GM11168 (cell line): ENCODE measurements at regions not wholly inside any gene's neighbourhood (a gene's known extent, or its start where the extent isn't known, plus 50 kb on each side); places are given as distances from the start of the nearest gene placed in this dataset.
"Not testable (repeated sequence)": the region's sequence is repeated elsewhere in the genome, so short reads cannot be mapped to it uniquely, and the experiment has no call there.

Source experiments
- in situ Hi-C: fragments of 300-500 bp; cut with MboI; formaldehyde crosslinking; loops from one replicate; pipeline ENCODE4 v1.12.0; 2022; ENCODE audit warnings: low sequenced_read_pairs; ENCODE audit not compliant: unreplicated experiment

GRCh38 chr3:176904506-176904905, 292.8 kb downstream of the TBL1XR1 start:
- in situ Hi-C loops: no loop called here

- in situ Hi-C loops: no loop called here
These were observed 300.6 kb downstream of the TBL1XR1 start for GRCh38 chr3:176896640-176897039.

- in situ Hi-C loops: no loop called here
These were observed 301.1 kb downstream of the TBL1XR1 start for GRCh38 chr3:176896165-176896564.

- in situ Hi-C loops: no loop called here
These were observed 317.6 kb downstream of the TBL1XR1 start for GRCh38 chr3:176879710-176880109.

GRCh38 chr3:176873261-176873660, 324.0 kb downstream of the TBL1XR1 start:
- in situ Hi-C loops: no loop called here

- in situ Hi-C loops: no loop called here
These were observed 324.5 kb downstream of the TBL1XR1 start for GRCh38 chr3:176872771-176873209.

- in situ Hi-C loops: no loop called here
These were observed 326.8 kb downstream of the TBL1XR1 start for GRCh38 chr3:176870451-176870850.

GRCh38 chr3:176867681-176868663, 329.3 kb downstream of the TBL1XR1 start:
- in situ Hi-C loops: no loop called here

- in situ Hi-C loops: no loop called here
These were observed 336.1 kb downstream of the TBL1XR1 start for GRCh38 chr3:176861137-176861536.

GRCh38 chr3:176856721-176857120, 340.6 kb downstream of the TBL1XR1 start:
- in situ Hi-C loops: no loop called here

GRCh38 chr3:176855901-176856486, 341.3 kb downstream of the TBL1XR1 start:
- in situ Hi-C loops: no loop called here

GRCh38 chr3:176855213-176855612, 342.1 kb downstream of the TBL1XR1 start:
- in situ Hi-C loops: no loop called here

GRCh38 chr3:176850498-176850897, 346.8 kb downstream of the TBL1XR1 start:
- in situ Hi-C loops: no loop called here

GRCh38 chr3:176848431-176849214, 348.7 kb downstream of the TBL1XR1 start:
- in situ Hi-C loops: no loop called here

GRCh38 chr3:176842914-176843313, 354.4 kb downstream of the TBL1XR1 start:
- in situ Hi-C loops: no loop called here

- in situ Hi-C loops: no loop called here
These were observed 356.5 kb downstream of the TBL1XR1 start for GRCh38 chr3:176840641-176841286.

GRCh38 chr3:176839901-176840300, 357.4 kb downstream of the TBL1XR1 start:
- in situ Hi-C loops: no loop called here

GRCh38 chr3:176839466-176839865, 357.8 kb downstream of the TBL1XR1 start:
- in situ Hi-C loops: no loop called here

GRCh38 chr3:176827244-176827643, 370.0 kb downstream of the TBL1XR1 start:
- in situ Hi-C loops: not testable (repeated sequence)

GRCh38 chr3:176824811-176825210, 372.5 kb downstream of the TBL1XR1 start:
- in situ Hi-C loops: no loop called here
